Natural killer cell (primary cell): ENCODE measurements at regions not wholly inside any gene's neighbourhood (a gene's known extent, or its start where the extent isn't known, plus 50 kb on each side); places are given as distances from the start of the nearest gene placed in this dataset.

Experiments used
- ATAC-seq, 3 donors: fragments of 150-1000 bp in 2 of 3; fragments of 200-7000 bp in 1 of 3; cut with Tn5 transposase; 1 replicate in 1 of 3; 2 replicates in 2 of 3; pipeline ENCODE4 v1.10.0; 2021; ENCODE audit warnings: mild to moderate bottlenecking in 2 of 3, moderate library complexity in 2 of 3
- DNase-seq, 2 donors: peaks; one replicate each; pipeline versions ENCODE4 v3.0.0 to v3.0.0-alpha.2; 2013 to 2021; ENCODE audit warnings: mixed read lengths in 1 of 2
- H3K27ac ChIP-seq: one replicate; pipeline ENCODE4 v1.5.1; 2013; ENCODE audit warnings: mild to moderate bottlenecking, low read length
- H3K27me3 ChIP-seq: one replicate; pipeline ENCODE4 v1.6.1; 2013; ENCODE audit warnings: low read length; ENCODE audit not compliant: control insufficient read depth, insufficient read depth
- H3K36me3 ChIP-seq: one replicate; pipeline ENCODE4 v1.6.1; 2013; ENCODE audit warnings: low read length; ENCODE audit not compliant: control insufficient read depth, insufficient read depth
- H3K4me1 ChIP-seq: one replicate; pipeline ENCODE4 v1.6.1; 2013; ENCODE audit warnings: low read length; ENCODE audit not compliant: control insufficient read depth, insufficient read depth
- H3K4me3 ChIP-seq: one replicate; pipeline ENCODE4 v1.5.1; 2013; ENCODE audit warnings: low read length
- H3K9me3 ChIP-seq: one replicate; pipeline ENCODE4 v1.6.1; 2013; ENCODE audit warnings: low read length; ENCODE audit not compliant: control insufficient read depth, insufficient read depth
- H3K27ac Mint-ChIP-seq, 2 donors: one replicate each; pipeline ENCODE4 v1.8.0; 2022; ENCODE audit warnings: mild to moderate bottlenecking in 2 of 2, mixed read lengths in 2 of 2, moderate library complexity in 1 of 2
- H3K27me3 Mint-ChIP-seq, 2 donors: one replicate each; pipeline ENCODE4 v1.8.0; 2022; ENCODE audit warnings: low read depth in 2 of 2, mixed read lengths in 2 of 2
- H3K36me3 Mint-ChIP-seq: one replicate; pipeline ENCODE4 v1.8.0; 2022; ENCODE audit warnings: mixed read lengths
- H3K4me1 Mint-ChIP-seq, 2 donors: one replicate each; pipeline ENCODE4 v1.8.0; 2022; ENCODE audit warnings: mixed read lengths in 2 of 2
- H3K4me3 Mint-ChIP-seq: one replicate; pipeline ENCODE4 v1.8.0; 2022; ENCODE audit warnings: mild to moderate bottlenecking, moderate library complexity, mixed read lengths
- H3K9me3 Mint-ChIP-seq, 2 donors: one replicate each; pipeline ENCODE4 v1.8.0; 2022; ENCODE audit warnings: mixed read lengths in 2 of 2
- WGBS: methylation state at CpG from one replicate; pipeline ENCODE4 v1.1.7; 2013; ENCODE audit warnings: missing lambda C conversion rate; ENCODE audit not compliant: insufficient coverage; 5-methylcytosine and 5-hydroxymethylcytosine counted together
- intact Hi-C: fragments of 100-400 bp; cut with micrococcal nuclease; formaldehyde crosslinking; loops from one replicate; pipeline ENCODE4 v1.14.2; 2022
- TF ChIP-seq, protein P1 (sequence below): fragments of 200-600 bp; IDR thresholded peaks from one replicate; pipeline ENCODE4 v1.8.0; 2022; ENCODE audit warnings: antibody characterized with exemption

DNA sequence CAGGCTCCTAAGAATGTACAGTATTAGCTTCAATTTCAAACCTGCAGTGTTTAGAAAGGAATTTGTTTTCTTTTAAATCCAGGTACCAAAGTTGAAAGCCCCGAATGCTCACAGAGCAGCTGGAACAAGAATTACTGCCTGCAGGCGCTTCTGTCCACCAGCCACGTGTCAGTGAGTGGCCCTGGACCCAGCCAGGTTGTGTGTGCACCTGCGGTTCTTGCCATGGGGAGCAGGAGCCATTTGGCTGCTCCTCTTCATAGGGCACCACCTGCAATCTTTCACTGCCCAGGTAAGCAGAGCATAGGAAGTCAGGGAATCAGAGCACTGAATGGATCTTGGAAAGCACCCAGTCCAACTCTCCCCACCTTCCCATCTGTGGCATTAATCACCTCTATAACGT lies 79.5 kb upstream of the PIP5K1B start:
- Histone ChIP-seq H3K9me3 (no peaks in the 10 kb centered on the region), H3K27me3 (no peaks in the 10 kb centered on the region), H3K4me1 (no peaks in the 10 kb centered on the region), H3K4me3 (no peak overlapping the region), H3K27ac (no peak overlapping the region), H3K36me3 (no peaks in the 10 kb centered on the region)
- DNase-seq (no peak), ATAC-seq (no peak)
- TF ChIP-seq, protein P1, sequence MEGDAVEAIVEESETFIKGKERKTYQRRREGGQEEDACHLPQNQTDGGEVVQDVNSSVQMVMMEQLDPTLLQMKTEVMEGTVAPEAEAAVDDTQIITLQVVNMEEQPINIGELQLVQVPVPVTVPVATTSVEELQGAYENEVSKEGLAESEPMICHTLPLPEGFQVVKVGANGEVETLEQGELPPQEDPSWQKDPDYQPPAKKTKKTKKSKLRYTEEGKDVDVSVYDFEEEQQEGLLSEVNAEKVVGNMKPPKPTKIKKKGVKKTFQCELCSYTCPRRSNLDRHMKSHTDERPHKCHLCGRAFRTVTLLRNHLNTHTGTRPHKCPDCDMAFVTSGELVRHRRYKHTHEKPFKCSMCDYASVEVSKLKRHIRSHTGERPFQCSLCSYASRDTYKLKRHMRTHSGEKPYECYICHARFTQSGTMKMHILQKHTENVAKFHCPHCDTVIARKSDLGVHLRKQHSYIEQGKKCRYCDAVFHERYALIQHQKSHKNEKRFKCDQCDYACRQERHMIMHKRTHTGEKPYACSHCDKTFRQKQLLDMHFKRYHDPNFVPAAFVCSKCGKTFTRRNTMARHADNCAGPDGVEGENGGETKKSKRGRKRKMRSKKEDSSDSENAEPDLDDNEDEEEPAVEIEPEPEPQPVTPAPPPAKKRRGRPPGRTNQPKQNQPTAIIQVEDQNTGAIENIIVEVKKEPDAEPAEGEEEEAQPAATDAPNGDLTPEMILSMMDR, result no peak
- Mint-ChIP-seq H3K36me3 (no peaks in the 10 kb centered on the region), H3K27ac (no peak overlapping the region), H3K4me1 (no peaks in the 10 kb centered on the region), H3K9me3 (no peaks in the 10 kb centered on the region), H3K27me3 (peaks cover 10 to 12% of the 10 kb centered on the region in 2 donors), H3K4me3 (no peak overlapping the region)
- intact Hi-C loops, result no loop called here
- 90% methylated on average over 5 of the region's 5 CpGs for WGBS

DNA sequence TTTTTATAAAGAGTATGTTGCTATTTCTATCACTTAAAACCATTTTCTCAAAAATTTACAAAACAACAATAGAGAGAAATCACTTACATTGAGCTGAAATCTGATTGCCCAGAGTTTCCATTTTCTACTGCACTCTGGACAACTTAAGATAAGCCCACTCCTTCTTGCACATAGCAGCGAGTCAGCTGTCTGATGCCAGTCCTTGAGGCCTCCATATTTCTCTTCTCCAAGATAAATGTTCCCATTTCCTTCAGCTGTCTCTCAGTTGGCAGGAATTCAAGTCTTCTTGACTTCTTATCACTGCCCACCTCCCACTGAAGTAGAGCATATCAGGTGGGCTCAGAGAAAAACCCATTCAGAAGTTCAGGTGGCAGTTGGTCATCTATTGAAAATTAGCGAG lies 78.5 kb upstream of the PIP5K1B start:
- intact Hi-C loops, result no loop called here
- Mint-ChIP-seq H3K27ac (no peak overlapping the region), H3K4me3 (no peak overlapping the region), H3K9me3 (no peaks in the 10 kb centered on the region), H3K4me1 (no peaks in the 10 kb centered on the region), H3K27me3 (peaks cover 6 to 10% of the 10 kb centered on the region in 2 donors), H3K36me3 (no peaks in the 10 kb centered on the region)
- WGBS, result 92% methylated on average over 2 of the region's 2 CpGs
- TF ChIP-seq, protein P1, result no peak
- ATAC-seq (no peak), DNase-seq (no peak)
- no peaks in the 10 kb centered on the region for H3K36me3 ChIP-seq
- no peaks in the 10 kb centered on the region for H3K4me1 ChIP-seq
- H3K27ac ChIP-seq, result no peak overlapping the region
- no peaks in the 10 kb centered on the region for H3K27me3 ChIP-seq
- H3K9me3 ChIP-seq, result no peaks in the 10 kb centered on the region
- H3K4me3 ChIP-seq, result no peak overlapping the region

DNA sequence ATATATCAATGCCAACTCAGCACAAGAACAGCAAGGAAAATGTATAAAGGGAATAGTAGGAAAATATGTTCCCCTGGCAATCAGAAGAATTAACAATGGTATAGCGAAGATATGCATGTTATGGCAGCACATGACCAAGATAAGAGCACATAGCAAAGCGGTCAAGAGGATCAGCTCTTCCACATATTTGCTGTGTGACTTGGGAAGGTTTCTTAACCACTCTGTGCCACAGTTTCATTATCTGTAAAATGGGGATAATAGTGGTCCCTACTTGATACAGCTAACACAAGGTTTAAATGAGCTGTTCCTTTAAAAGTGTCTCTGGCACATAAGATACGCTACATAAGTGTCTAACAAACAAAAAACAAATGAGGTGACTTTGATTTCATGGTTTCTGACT lies 77.9 kb upstream of the PIP5K1B start:
- H3K4me3 Mint-ChIP-seq, result no peak overlapping the region
- H3K4me1 ChIP-seq, result no peaks in the 10 kb centered on the region
- H3K27ac Mint-ChIP-seq, result no peak overlapping the region
- no peaks in the 10 kb centered on the region for H3K27me3 ChIP-seq
- no peaks in the 10 kb centered on the region for H3K36me3 Mint-ChIP-seq
- TF ChIP-seq, protein P1, result no peak
- H3K27ac ChIP-seq, result no peak overlapping the region
- no peaks in the 10 kb centered on the region for H3K36me3 ChIP-seq
- intact Hi-C loops, result no loop called here
- no peaks in the 10 kb centered on the region for H3K9me3 Mint-ChIP-seq
- no peaks in the 10 kb centered on the region for H3K4me1 Mint-ChIP-seq
- no peaks in the 10 kb centered on the region for H3K9me3 ChIP-seq
- DNase-seq (no peak), ATAC-seq (no peak)
- H3K27me3 Mint-ChIP-seq, result peaks cover 6 to 10% of the 10 kb centered on the region in 2 donors
- H3K4me3 ChIP-seq, result no peak overlapping the region
- WGBS, result 85% methylated on average over 3 of the region's 3 CpGs

DNA sequence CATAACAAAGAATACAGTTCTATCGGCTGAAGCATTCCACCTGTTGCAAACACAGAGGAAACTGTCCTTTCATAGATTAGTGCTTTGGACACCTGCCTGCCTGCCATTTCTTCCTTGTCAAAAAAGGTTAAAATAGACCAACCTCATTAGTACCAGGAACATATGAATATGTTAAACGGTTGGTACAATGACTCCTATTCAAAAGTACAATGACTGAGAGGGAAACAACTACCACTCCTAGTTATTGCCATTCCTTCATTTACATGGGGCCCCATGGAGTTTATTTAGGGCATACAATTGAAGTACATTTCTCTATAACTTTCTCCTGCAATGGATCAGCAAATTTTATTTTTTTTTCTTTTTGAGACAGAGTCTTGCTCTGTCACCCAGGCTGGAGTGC lies 77.4 kb upstream of the PIP5K1B start:
- ATAC-seq, result no peak
- Histone ChIP-seq H3K27ac (no peak overlapping the region), H3K4me1 (no peaks in the 10 kb centered on the region), H3K36me3 (no peaks in the 10 kb centered on the region), H3K27me3 (no peaks in the 10 kb centered on the region), H3K4me3 (no peak overlapping the region), H3K9me3 (no peaks in the 10 kb centered on the region)
- H3K4me3 Mint-ChIP-seq, result no peak overlapping the region
- intact Hi-C loops, result no loop called here
- no peaks in the 10 kb centered on the region for H3K36me3 Mint-ChIP-seq
- TF ChIP-seq, protein P1, result no peak
- DNase-seq, result no peak
- no peaks in the 10 kb centered on the region for H3K4me1 Mint-ChIP-seq
- WGBS, result 83% methylated on average over 2 of the region's 2 CpGs
- H3K27me3 Mint-ChIP-seq, result peaks cover 6 to 10% of the 10 kb centered on the region in 2 donors
- H3K9me3 Mint-ChIP-seq, result no peaks in the 10 kb centered on the region
- no peak overlapping the region for H3K27ac Mint-ChIP-seq
